ENCODE measurements at regions not wholly inside any gene's neighbourhood (a gene's known extent, or its start where the extent isn't known, plus 50 kb on each side); places are given as distances from the start of the nearest gene placed in this dataset.

DNA sequence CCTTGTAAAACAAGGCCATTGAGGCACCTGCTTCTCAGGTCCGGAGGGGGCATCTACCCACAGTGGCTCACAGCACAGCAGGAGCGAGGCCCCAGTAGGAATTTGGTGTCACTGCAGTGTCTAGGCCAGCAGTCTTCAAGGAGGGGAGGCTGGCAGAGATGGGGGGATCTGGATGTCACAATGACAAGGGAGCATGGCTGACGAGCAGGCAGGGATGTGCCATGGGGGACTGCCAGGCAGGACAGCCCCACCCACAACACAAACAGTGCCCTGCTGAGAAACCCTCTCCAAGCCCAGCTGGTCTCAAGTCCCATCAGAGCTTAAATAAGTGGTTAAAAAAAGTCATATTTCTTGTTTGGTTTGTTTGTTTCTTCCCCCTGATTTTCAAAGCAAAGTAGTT lies 121.0 kb upstream of the ZNF716 start:
- Histone ChIP-seq H3K79me2 (ENCODE audit: insufficient read depth) (no peaks in the 10 kb centered on the region), H3K4me3 (ENCODE audit: low read depth in 2 of 2, low read length in 1 of 2) (no peak overlapping the region), H3K4me2 (no peak overlapping the region), H4K20me1 (ENCODE audit: insufficient read depth) (no peaks in the 10 kb centered on the region), H3F3A (replicated peaks; ENCODE audit: insufficient read depth) (no peaks in the 10 kb centered on the region), H3K4me1 (ENCODE audit: control insufficient read depth in 1 of 2, insufficient read depth in 2 of 2, low read depth in 1 of 2, low read length in 1 of 2) (no peaks in the 10 kb centered on the region), H3K27me3 (ENCODE audit: insufficient read depth) (no peaks in the 10 kb centered on the region), H3K27ac (ENCODE audit: low read depth in 2 of 2, low read length in 1 of 2) (no peak overlapping the region), H3K36me3 (replicated peaks in 1 of 2; ENCODE audit: control insufficient read depth in 1 of 2, insufficient read depth in 2 of 2, low read length in 1 of 2) (no peaks in the 10 kb centered on the region), H2AFZ (ENCODE audit: low read depth) (no peak overlapping the region), H3K9me3 (no peaks in the 10 kb centered on the region), H3K9me2 (no peaks in the 10 kb centered on the region), H3K9ac (no peak overlapping the region)
- 8% methylated on average over 2 of the region's 3 CpGs for WGBS (ENCODE audit: low lambda C conversion rate)
- no peak for TF ChIP-seq RCOR1 (IDR thresholded peaks at IDR 0.05; ENCODE audit: low read length)
- no peak for TF ChIP-seq PBX3 (IDR thresholded peaks at IDR 0.05)
- no peak for TF ChIP-seq EP300 (IDR thresholded peaks at IDR 0.05; ENCODE audit: borderline replicate concordance in 1 of 2, low read depth in 1 of 2, low read length in 1 of 2)
- TF ChIP-seq JUND (IDR thresholded peaks at IDR 0.05) = no peak
- no peak for TF ChIP-seq ELF1 (IDR thresholded peaks at IDR 0.05)
- no peak for TF ChIP-seq REST (IDR thresholded peaks at IDR 0.05; ENCODE audit: low read depth, low read length)
- no peak for TF ChIP-seq SIN3A (IDR thresholded peaks at IDR 0.05; ENCODE audit: borderline replicate concordance, low read depth, low read length)
- TF ChIP-seq POLR2AphosphoS5 (IDR thresholded peaks at IDR 0.05; ENCODE audit: low read depth, low read length) = no peak
- TF ChIP-seq FOSL2 (IDR thresholded peaks at IDR 0.05; ENCODE audit: borderline replicate concordance, low read depth) = no peak
- TF ChIP-seq TCF12 (IDR thresholded peaks at IDR 0.05) = no peak
- no peak for TF ChIP-seq CHD2 (IDR thresholded peaks at IDR 0.05; ENCODE audit: low read length, partially characterized antibody)
- no peak for TF ChIP-seq NFIC (IDR thresholded peaks at IDR 0.05; ENCODE audit: borderline replicate concordance)
- TF ChIP-seq MEF2A (IDR thresholded peaks at IDR 0.05; ENCODE audit: borderline replicate concordance, low read depth) = no peak
- TF ChIP-seq, protein P1, sequence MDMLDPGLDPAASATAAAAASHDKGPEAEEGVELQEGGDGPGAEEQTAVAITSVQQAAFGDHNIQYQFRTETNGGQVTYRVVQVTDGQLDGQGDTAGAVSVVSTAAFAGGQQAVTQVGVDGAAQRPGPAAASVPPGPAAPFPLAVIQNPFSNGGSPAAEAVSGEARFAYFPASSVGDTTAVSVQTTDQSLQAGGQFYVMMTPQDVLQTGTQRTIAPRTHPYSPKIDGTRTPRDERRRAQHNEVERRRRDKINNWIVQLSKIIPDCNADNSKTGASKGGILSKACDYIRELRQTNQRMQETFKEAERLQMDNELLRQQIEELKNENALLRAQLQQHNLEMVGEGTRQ (IDR thresholded peaks at IDR 0.05; ENCODE audit: borderline replicate concordance, low read depth, low read length) = no peak
- TF ChIP-seq EZH2phosphoT487 (IDR thresholded peaks at IDR 0.05; ENCODE audit: borderline replicate concordance, low read depth) = no peak
- TF ChIP-seq, protein P2, sequence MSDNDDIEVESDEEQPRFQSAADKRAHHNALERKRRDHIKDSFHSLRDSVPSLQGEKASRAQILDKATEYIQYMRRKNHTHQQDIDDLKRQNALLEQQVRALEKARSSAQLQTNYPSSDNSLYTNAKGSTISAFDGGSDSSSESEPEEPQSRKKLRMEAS (IDR thresholded peaks at IDR 0.05; ENCODE audit: low read depth) = no peak
- TF ChIP-seq YY1 (IDR thresholded peaks at IDR 0.05; ENCODE audit: low read depth) = no peak
- DNase-seq = no peak
- POLR2A ChIA-PET = no interaction called here
- CTCF ChIA-PET = interaction anchor here (0.5 kb wide), 1 partner anchor 1688 kb away, joined by 3 read pairs; no protein-coding TSS in a partner anchor
